ENCODE measurements at regions not wholly inside any gene's neighbourhood (a gene's known extent, or its start where the extent isn't known, plus 50 kb on each side); places are given as distances from the start of the nearest gene placed in this dataset.

GRCh38 chr2:212723226-212723625 lies 184.6 kb upstream of the ERBB4 start:
- no peak for TF ChIP-seq CTCF (conservative IDR thresholded peaks at IDR 0.05; ENCODE audit: low read length)
- TF ChIP-seq EZH2phosphoT487 (IDR thresholded peaks at IDR 0.05; ENCODE audit: borderline replicate concordance, low read depth, low read length), result no peak
